HepG2 (cell line): ENCODE measurements at regions not wholly inside any gene's neighbourhood (a gene's known extent, or its start where the extent isn't known, plus 50 kb on each side); places are given as distances from the start of the nearest gene placed in this dataset.

ENCODE experiments used
- ATAC-seq: fragments of 200-7000 bp; cut with Tn5 transposase; 3 replicates; pipeline ENCODE4 v1.9.1; 2020; ENCODE audit warnings: mild to moderate bottlenecking, moderate library complexity
- BruUV-seq: library from RNA; stranded (reverse); fragments of 400-500 nt; replicated peaks from 2 replicates; lab custom pipeline; 2021; lab: Mats Ljungman, UMichigan
- CTCF ChIA-PET: fragments of 300-600 bp; formaldehyde crosslinking; extraction: SDS; loops from one replicate; lab custom pipeline; 2021; ENCODE audit warnings: low total read pairs, inconsistent platforms, low intra/inter-chr PET ratio; lab: Yijun Ruan, JAX
- POLR2A ChIA-PET: fragments of 350-600 bp; sonication (Branson Sonifier 250); formaldehyde crosslinking; loops from one replicate; lab custom pipeline; 2020; ENCODE audit warnings: antibody characterized with exemption, inconsistent platforms; lab: Yijun Ruan, JAX
- DNase-seq: peaks from one replicate; pipeline ENCODE4 v3.0.0-alpha.2; 2015; ENCODE audit warnings: low spot score
- FAIRE-seq: peaks from 3 replicates; lab custom pipeline; 2011; peaks lifted over from hg19 to GRCh38; lab: Jason Lieb, UNC
- H2AFZ ChIP-seq: one replicate; pipeline ENCODE4 v1.6.1; 2011; ENCODE audit warnings: low read length, inconsistent platforms
- H3K27ac ChIP-seq: fragments of 300-600 bp; 3 replicates; pipeline ENCODE4 v1.8.0; 2011; ENCODE audit warnings: mixed run types, mild to moderate bottlenecking, mixed read lengths, low read length, inconsistent platforms; ENCODE audit not compliant: insufficient read depth; ENCODE audit errors: extremely low read length
- H3K27me3 ChIP-seq, 2 experiments: fragments of 200-600 bp in 1 of 2; 2 replicates in 1 of 2; 3 replicates in 1 of 2; pipeline versions ENCODE4 v1.6.0 to v1.8.0; 2011; ENCODE audit warnings: low read length in 2 of 2, mild to moderate bottlenecking in 2 of 2, moderate library complexity in 2 of 2, inconsistent platforms in 1 of 2; ENCODE audit not compliant: insufficient read depth in 2 of 2, control insufficient read depth in 1 of 2
- H3K36me3 ChIP-seq, 2 experiments: fragments of 200-600 bp in 1 of 2; replicated peaks in 1 of 2; 2 replicates in 1 of 2; 3 replicates in 1 of 2; pipeline versions ENCODE4 v1.5.1 to v1.8.0; 2011; ENCODE audit warnings: low read length in 2 of 2, inconsistent platforms in 1 of 2; ENCODE audit not compliant: insufficient read depth in 2 of 2, control insufficient read depth in 1 of 2
- H3K4me1 ChIP-seq: 2 replicates; pipeline ENCODE4 v1.5.1; 2012; ENCODE audit warnings: low read length, inconsistent platforms; ENCODE audit not compliant: insufficient read depth
- H3K4me2 ChIP-seq: 2 replicates; pipeline ENCODE4 v1.6.0; 2011; ENCODE audit warnings: low read depth, low read length, inconsistent platforms
- H3K4me3 ChIP-seq, 3 experiments: fragments of 200-600 bp in 1 of 3; sonication (generic), shearing (Covaris generic) in 1 of 3; replicated peaks in 1 of 3; 2 replicates each; pipeline ENCODE4 v1.5.1; 2011 to 2016; ENCODE audit warnings: low read length in 3 of 3, inconsistent platforms in 2 of 3, low read depth in 2 of 3, mild to moderate bottlenecking in 2 of 3, control low read depth in 1 of 3, mixed read lengths in 1 of 3; ENCODE audit not compliant: insufficient read depth in 1 of 3
- H3K79me2 ChIP-seq: one replicate; pipeline ENCODE4 v1.6.1; 2011; ENCODE audit warnings: low read length, inconsistent platforms; ENCODE audit not compliant: insufficient read depth
- H3K9ac ChIP-seq: 2 replicates; pipeline ENCODE4 v1.6.0; 2011; ENCODE audit warnings: mild to moderate bottlenecking, low read depth, low read length, inconsistent platforms; ENCODE audit not compliant: insufficient read depth
- H3K9me3 ChIP-seq: 2 replicates; pipeline ENCODE4 v1.5.1; 2012; ENCODE audit warnings: mild to moderate bottlenecking, low read length
- H4K20me1 ChIP-seq: 2 replicates; pipeline ENCODE4 v1.6.0; 2011; ENCODE audit warnings: inconsistent platforms, mild to moderate bottlenecking, low read length, moderate library complexity; ENCODE audit not compliant: insufficient read depth
- AGO1 ChIP-seq: fragments of 200-400 bp; formaldehyde crosslinking; IDR thresholded peaks from 2 replicates; pipeline ENCODE4 v1.6.1; 2017; ENCODE audit warnings: mild to moderate bottlenecking, low read depth, low read length, moderate library complexity; ENCODE audit not compliant: poor library complexity, severe bottlenecking
- CEBPG ChIP-seq: IDR thresholded peaks from 2 replicates; pipeline ENCODE4 v1.6.1; 2016
- GATAD2A ChIP-seq: IDR thresholded peaks from 2 replicates; pipeline ENCODE4 v1.6.1; 2016
- IKZF1 ChIP-seq: fragments of 450-650 bp; IDR thresholded peaks from 2 replicates; pipeline ENCODE4 v1.7.1; 2016
- ISX ChIP-seq: sonication (generic); formaldehyde crosslinking; conservative IDR thresholded peaks from 2 replicates; pipeline ENCODE4 v1.5.0; 2020; ENCODE audit warnings: missing genetic modification reagents
- KDM5B ChIP-seq: sonication (generic); formaldehyde crosslinking; IDR thresholded peaks from 2 replicates; pipeline ENCODE4 v1.4.0; 2020; ENCODE audit warnings: missing genetic modification reagents, mild to moderate bottlenecking, borderline replicate concordance
- SPEN ChIP-seq: sonication (generic); formaldehyde crosslinking; IDR thresholded peaks from 2 replicates; pipeline ENCODE4 v1.5.1; 2020; ENCODE audit warnings: low read depth, mild to moderate bottlenecking, missing genetic modification reagents
- ZNF746 ChIP-seq: sonication (generic); formaldehyde crosslinking; IDR thresholded peaks from 2 replicates; pipeline ENCODE4 v1.8.0; 2022; ENCODE audit warnings: mild to moderate bottlenecking, missing genetic modification reagents
- ZNF766 ChIP-seq: sonication (generic); formaldehyde crosslinking; IDR thresholded peaks from 2 replicates; pipeline ENCODE4 v1.5.0; 2020; ENCODE audit warnings: missing genetic modification reagents, borderline replicate concordance
- WGBS: methylation state at CpG from one replicate; pipeline ENCODE4 v1.1.6; 2017; ENCODE audit warnings: low lambda C conversion rate; 5-methylcytosine and 5-hydroxymethylcytosine counted together
- in situ Hi-C: cut with HindIII; loops from 2 replicates; pipeline ENCODE4 v1.10.0; 2017; ENCODE audit warnings: low pct_unique_long_range_greater_than_20kb; ENCODE audit not compliant: extremely low pct_ligation_motif_present
- intact Hi-C: fragments of 100-400 bp; cut with micrococcal nuclease; formaldehyde crosslinking; loops from one replicate; pipeline ENCODE4 v1.10.0; 2022; ENCODE audit not compliant: unreplicated experiment
- TF ChIP-seq, protein P1 (sequence below): sonication (generic); formaldehyde crosslinking; IDR thresholded peaks from 2 replicates; pipeline ENCODE4 v1.4.0; 2020; ENCODE audit warnings: missing genetic modification reagents, mild to moderate bottlenecking, borderline replicate concordance
- TF ChIP-seq, protein P2 (sequence below): IDR thresholded peaks from 2 replicates; pipeline ENCODE4 v1.6.1; 2016; ENCODE audit warnings: low read depth, missing genetic modification reagents, missing compliant biosample characterization

DNA sequence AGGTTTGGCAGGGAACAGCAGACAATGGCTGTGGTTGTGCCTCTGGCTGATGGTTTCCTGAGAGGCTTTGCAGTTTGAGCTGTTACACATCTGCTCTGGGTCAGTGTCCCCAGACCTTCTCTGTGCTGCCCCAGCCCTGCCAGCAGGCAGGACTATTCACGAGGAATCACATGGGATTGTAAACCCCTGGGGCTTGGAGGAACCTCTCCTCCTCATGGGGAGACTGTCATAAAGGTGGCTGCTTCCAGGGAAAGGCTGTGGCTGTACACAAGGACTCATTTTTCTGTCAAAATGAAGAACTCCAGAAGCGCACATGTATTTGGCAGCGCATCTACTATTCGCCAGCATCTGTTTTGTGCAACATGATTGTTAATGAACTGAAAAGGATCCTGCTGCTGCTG lies 142.6 kb upstream of the CYP1B1 start:
- Histone ChIP-seq H3K27ac (no peak overlapping the region), H2AFZ (no peak overlapping the region), H4K20me1 (no peaks in the 10 kb centered on the region), H3K9ac (no peak overlapping the region), H3K9me3 (no peaks in the 10 kb centered on the region), H3K79me2 (no peaks in the 10 kb centered on the region), H3K4me1 (0 out of 2 replicates have a peak, but pooled peaks cover 5% of the 10 kb centered on the region), H3K4me2 (no peak overlapping the region), H3K36me3 (no peaks in the 10 kb centered on the region), H3K4me3 (no peak overlapping the region), H3K27me3 (no peaks in the 10 kb centered on the region; a peak in 2 of 5 replicates)
- ChIA-PET CTCF (no interaction called here), POLR2A (no interaction called here)
- BruUV-seq, result no TSS peak
- FAIRE-seq (no peak), ATAC-seq (no peak), DNase-seq (no peak)
- in situ Hi-C loops, result no loop called here
- 37% methylated on average over 4 of the region's 4 CpGs for WGBS
- intact Hi-C loops, result no loop called here
- TF ChIP-seq CEBPG (CRISPR knock-in tag) (no peak), AGO1 (no peak), GATAD2A (CRISPR knock-in tag) (no peak), ZNF746 (CRISPR knock-in tag) (no peak), ZNF766 (CRISPR knock-in tag) (no peak), ISX (CRISPR knock-in tag) (no peak), SPEN (no peak), IKZF1 (no peak), KDM5B (CRISPR knock-in tag) (no peak)
- TF ChIP-seq, protein P1, sequence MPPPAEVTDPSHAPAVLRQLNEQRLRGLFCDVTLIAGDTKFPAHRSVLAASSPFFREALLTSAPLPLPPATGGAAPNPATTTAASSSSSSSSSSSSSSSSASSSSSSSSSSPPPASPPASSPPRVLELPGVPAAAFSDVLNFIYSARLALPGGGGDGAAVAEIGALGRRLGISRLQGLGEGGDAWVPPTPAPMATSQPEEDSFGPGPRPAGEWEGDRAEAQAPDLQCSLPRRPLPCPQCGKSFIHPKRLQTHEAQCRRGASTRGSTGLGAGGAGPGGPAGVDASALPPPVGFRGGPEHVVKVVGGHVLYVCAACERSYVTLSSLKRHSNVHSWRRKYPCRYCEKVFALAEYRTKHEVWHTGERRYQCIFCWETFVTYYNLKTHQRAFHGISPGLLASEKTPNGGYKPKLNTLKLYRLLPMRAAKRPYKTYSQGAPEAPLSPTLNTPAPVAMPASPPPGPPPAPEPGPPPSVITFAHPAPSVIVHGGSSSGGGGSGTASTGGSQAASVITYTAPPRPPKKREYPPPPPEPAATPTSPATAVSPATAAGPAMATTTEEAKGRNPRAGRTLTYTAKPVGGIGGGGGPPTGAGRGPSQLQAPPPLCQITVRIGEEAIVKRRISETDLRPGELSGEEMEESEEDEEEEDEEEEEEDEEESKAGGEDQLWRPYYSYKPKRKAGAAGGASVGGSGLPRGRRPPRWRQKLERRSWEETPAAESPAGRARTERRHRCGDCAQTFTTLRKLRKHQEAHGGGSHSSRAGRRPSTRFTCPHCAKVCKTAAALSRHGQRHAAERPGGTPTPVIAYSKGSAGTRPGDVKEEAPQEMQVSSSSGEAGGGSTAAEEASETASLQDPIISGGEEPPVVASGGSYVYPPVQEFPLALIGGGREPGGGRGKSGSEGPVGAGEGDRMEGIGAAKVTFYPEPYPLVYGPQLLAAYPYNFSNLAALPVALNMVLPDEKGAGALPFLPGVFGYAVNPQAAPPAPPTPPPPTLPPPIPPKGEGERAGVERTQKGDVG, result no peak
- TF ChIP-seq, protein P2, sequence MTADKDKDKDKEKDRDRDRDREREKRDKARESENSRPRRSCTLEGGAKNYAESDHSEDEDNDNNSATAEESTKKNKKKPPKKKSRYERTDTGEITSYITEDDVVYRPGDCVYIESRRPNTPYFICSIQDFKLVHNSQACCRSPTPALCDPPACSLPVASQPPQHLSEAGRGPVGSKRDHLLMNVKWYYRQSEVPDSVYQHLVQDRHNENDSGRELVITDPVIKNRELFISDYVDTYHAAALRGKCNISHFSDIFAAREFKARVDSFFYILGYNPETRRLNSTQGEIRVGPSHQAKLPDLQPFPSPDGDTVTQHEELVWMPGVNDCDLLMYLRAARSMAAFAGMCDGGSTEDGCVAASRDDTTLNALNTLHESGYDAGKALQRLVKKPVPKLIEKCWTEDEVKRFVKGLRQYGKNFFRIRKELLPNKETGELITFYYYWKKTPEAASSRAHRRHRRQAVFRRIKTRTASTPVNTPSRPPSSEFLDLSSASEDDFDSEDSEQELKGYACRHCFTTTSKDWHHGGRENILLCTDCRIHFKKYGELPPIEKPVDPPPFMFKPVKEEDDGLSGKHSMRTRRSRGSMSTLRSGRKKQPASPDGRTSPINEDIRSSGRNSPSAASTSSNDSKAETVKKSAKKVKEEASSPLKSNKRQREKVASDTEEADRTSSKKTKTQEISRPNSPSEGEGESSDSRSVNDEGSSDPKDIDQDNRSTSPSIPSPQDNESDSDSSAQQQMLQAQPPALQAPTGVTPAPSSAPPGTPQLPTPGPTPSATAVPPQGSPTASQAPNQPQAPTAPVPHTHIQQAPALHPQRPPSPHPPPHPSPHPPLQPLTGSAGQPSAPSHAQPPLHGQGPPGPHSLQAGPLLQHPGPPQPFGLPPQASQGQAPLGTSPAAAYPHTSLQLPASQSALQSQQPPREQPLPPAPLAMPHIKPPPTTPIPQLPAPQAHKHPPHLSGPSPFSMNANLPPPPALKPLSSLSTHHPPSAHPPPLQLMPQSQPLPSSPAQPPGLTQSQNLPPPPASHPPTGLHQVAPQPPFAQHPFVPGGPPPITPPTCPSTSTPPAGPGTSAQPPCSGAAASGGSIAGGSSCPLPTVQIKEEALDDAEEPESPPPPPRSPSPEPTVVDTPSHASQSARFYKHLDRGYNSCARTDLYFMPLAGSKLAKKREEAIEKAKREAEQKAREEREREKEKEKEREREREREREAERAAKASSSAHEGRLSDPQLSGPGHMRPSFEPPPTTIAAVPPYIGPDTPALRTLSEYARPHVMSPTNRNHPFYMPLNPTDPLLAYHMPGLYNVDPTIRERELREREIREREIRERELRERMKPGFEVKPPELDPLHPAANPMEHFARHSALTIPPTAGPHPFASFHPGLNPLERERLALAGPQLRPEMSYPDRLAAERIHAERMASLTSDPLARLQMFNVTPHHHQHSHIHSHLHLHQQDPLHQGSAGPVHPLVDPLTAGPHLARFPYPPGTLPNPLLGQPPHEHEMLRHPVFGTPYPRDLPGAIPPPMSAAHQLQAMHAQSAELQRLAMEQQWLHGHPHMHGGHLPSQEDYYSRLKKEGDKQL (CRISPR knock-in tag), result no peak
